AG10803 (cell line): ENCODE measurements at regions not wholly inside any gene's neighbourhood (a gene's known extent, or its start where the extent isn't known, plus 50 kb on each side); places are given as distances from the start of the nearest gene placed in this dataset.

Experiments used
- DNase-seq: peaks from one replicate; pipeline ENCODE4 v3.0.0; 2010; ENCODE audit warnings: low read depth
- H3K4me3 ChIP-seq: 2 replicates; pipeline ENCODE4 v1.5.1; 2011; ENCODE audit warnings: mild to moderate bottlenecking, low read length, control low read depth
- TF ChIP-seq, protein P1 (sequence below): conservative IDR thresholded peaks from 2 replicates; pipeline ENCODE4 v1.5.1; 2011; ENCODE audit warnings: mild to moderate bottlenecking, low read length, control low read depth, inconsistent platforms

- DNase-seq, result no peak
- no peak overlapping the region for H3K4me3 ChIP-seq
- TF ChIP-seq, protein P1, sequence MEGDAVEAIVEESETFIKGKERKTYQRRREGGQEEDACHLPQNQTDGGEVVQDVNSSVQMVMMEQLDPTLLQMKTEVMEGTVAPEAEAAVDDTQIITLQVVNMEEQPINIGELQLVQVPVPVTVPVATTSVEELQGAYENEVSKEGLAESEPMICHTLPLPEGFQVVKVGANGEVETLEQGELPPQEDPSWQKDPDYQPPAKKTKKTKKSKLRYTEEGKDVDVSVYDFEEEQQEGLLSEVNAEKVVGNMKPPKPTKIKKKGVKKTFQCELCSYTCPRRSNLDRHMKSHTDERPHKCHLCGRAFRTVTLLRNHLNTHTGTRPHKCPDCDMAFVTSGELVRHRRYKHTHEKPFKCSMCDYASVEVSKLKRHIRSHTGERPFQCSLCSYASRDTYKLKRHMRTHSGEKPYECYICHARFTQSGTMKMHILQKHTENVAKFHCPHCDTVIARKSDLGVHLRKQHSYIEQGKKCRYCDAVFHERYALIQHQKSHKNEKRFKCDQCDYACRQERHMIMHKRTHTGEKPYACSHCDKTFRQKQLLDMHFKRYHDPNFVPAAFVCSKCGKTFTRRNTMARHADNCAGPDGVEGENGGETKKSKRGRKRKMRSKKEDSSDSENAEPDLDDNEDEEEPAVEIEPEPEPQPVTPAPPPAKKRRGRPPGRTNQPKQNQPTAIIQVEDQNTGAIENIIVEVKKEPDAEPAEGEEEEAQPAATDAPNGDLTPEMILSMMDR, result no peak
Measured at GRCh38 chr18:51668607-51669006, 471.1 kb upstream of the MEX3C start.

- TF ChIP-seq, protein P1, result no peak
- no peak for DNase-seq
- no peak overlapping the region for H3K4me3 ChIP-seq
Measured at GRCh38 chr18:51686590-51686989, 489.1 kb upstream of the MEX3C start.

DNA sequence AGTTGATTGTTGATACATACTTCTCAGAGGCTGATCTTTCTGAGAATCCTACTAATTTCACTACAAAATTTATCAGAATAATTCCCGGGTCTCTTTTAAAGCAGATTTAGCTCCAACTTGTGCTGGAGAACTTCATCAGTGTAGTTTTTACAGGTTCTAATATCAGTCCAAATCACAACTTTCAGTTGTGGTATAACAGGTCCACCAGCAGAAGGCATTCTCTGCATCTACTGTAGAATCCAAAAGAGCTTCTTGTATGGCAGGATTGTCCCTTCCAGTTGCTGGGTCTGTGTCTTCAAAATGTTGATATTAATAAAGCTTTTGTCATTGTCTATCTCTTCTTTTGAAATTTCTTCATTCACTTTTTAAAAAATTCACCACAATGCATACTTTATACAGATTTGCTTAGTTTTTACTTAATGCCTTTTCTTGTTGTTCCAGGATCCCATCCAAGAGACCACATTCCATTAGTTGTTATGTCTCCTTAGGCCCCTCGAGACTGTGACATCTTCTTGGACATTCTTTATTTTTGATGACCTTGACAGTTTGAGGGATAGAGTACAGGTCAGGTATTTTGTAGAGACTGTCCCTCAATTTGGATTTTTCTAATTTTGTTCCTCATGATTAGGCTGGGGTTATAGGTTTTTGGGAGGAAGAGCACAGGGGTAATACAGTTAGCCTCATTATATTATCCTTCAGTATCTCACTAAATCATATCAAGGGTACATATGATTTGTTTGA is 490.5 kb upstream of the MEX3C start:
- no peak overlapping the region for H3K4me3 ChIP-seq
- TF ChIP-seq, protein P1, result no peak
- DNase-seq, result no peak

GRCh38 chr18:51692612-51693011 is 495.1 kb upstream of the MEX3C start:
- no peak for DNase-seq
- TF ChIP-seq, protein P1, result no peak

GRCh38 chr18:51711298-51711889 is 513.9 kb upstream of the MEX3C start:
- no peak for DNase-seq
- TF ChIP-seq, protein P1, result no peak
- no peak overlapping the region for H3K4me3 ChIP-seq

More at GRCh38 chr18:51692612-51693011, 495.1 kb upstream of the MEX3C start:
- no peak overlapping the region for H3K4me3 ChIP-seq

DNA sequence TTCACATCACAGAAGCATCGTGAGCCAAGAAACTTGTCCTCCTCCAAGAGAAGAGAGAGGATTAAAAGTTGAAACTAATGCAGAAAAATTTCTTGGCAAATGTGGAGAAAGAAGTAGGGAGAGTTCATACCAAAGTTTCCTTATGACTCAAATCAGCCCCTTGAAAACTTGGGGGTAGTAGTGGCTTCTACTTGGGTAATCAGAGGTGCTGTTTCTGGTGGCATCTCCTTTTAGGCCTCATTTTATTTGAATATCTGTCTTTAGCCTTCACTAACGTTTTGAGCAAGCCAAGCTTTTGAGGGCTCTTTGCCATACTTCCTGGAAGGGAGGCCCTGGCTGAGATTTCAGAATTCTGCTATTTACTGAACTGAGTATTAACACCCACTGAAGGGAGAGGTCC is 515.3 kb upstream of the MEX3C start:
- DNase-seq, result no peak
- TF ChIP-seq, protein P1, result no peak
- no peak overlapping the region for H3K4me3 ChIP-seq

DNA sequence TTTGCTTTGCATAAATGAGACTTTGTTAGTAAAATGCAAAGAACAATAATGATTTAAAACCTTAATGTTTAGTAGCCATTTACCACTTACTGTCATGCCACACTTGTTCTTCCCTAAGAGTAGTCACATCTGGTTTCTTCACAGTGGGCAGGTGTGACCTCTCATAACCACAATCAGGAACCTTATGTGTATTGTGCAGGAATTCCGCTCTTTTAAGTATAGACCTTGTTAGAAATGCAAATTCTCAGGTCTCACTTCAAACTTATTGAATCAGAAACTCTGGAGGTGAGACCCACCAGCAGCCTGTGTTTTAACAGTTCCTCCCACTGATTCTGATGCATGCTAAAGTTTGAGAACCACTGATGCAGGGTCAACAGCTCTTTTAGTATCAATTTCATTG is 518.8 kb upstream of the MEX3C start:
- TF ChIP-seq, protein P1, result no peak
- no peak for DNase-seq
- H3K4me3 ChIP-seq, result no peak overlapping the region
